Urinary bladder (tissue), 3 donors: ENCODE measurements at regions not wholly inside any gene's neighbourhood (a gene's known extent, or its start where the extent isn't known, plus 50 kb on each side); places are given as distances from the start of the nearest gene placed in this dataset.

ENCODE experiments used
- DNase-seq: peaks from one replicate; pipeline ENCODE4 v3.0.0-alpha.2; 2015; ENCODE audit errors: extremely low spot score
- H3K27ac ChIP-seq: one replicate; pipeline ENCODE4 v1.5.1; 2013; ENCODE audit warnings: low read depth, mild to moderate bottlenecking, moderate library complexity
- H3K36me3 ChIP-seq: one replicate; pipeline ENCODE4 v1.6.1; 2013; ENCODE audit warnings: mild to moderate bottlenecking, moderate library complexity; ENCODE audit not compliant: insufficient read depth
- H3K4me1 ChIP-seq: one replicate; pipeline ENCODE4 v1.6.1; 2013; ENCODE audit warnings: mild to moderate bottlenecking, moderate library complexity; ENCODE audit not compliant: insufficient read depth
- H3K4me3 ChIP-seq: one replicate; pipeline ENCODE4 v1.5.1; 2013; ENCODE audit warnings: low read depth, low read length
- WGBS: extraction: QIAGEN DNeasy Blood & Tissue Kit; methylation state at CpG from one replicate; pipeline ENCODE4 v1.1.7; 2013; 5-methylcytosine and 5-hydroxymethylcytosine counted together
- donor health status: healthy with polysubstance abuse.
- donor health status: healthy.

- no peak for DNase-seq
- Histone ChIP-seq H3K4me3 (no peak overlapping the region), H3K27ac (no peak overlapping the region), H3K36me3 (no peaks in the 10 kb centered on the region), H3K4me1 (no peaks in the 10 kb centered on the region)
- WGBS, result 38% methylated on average over 1 of the region's 1 CpG
Observed at GRCh38 chr5:103840600-103840999, 278.0 kb upstream of the NUDT12 start.

DNA sequence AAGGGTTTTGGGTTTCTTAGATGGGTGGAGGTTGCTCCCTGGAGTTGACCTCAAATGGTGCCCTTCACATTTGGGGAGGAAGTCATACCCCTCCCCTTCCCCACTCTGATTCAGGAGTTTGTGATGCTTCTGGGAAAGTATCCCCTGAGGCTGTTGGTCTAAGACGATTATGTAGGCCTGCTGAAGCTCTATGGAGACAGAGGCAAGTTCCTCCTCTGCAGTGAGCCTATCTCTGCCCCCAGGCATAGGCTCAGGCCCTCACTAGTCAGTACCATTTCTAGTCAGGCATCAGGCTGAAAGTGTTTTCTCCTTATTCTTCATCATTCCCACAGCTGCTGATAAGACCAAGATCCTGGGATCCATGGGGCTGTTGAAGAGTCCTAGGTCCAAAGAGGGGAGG is 271.6 kb upstream of the NUDT12 start:
- no peaks in the 10 kb centered on the region for H3K36me3 ChIP-seq
- WGBS, result 75% methylated on average over 1 of the region's 1 CpG
- no peak for DNase-seq
- no peak overlapping the region for H3K27ac ChIP-seq
- no peaks in the 10 kb centered on the region for H3K4me1 ChIP-seq
- no peak overlapping the region for H3K4me3 ChIP-seq

DNA sequence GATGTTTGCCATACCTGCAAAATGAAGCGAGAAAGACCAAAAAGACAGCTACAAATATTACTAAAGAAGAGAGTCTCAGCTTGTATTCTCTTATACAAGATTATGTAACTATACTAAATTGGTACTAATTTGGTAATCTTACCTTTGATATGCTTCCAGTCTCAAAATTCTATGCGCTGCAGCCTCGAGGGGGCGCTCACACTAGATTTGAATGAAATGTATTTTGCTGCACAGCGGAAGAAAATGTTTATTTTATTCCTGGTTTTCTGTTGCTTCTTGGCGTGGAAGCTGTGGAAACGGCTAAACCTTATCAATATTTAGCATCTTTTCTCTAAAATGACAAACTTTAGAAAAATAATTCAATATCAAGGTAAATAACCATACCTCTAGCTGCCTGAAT is 267.0 kb upstream of the NUDT12 start:
- no peak overlapping the region for H3K27ac ChIP-seq
- H3K36me3 ChIP-seq, result no peaks in the 10 kb centered on the region
- DNase-seq, result no peak
- H3K4me1 ChIP-seq, result no peaks in the 10 kb centered on the region
- no peak overlapping the region for H3K4me3 ChIP-seq
- WGBS, result 59% methylated on average over 7 of the region's 7 CpGs

GRCh38 chr5:103827976-103828375 is 265.4 kb upstream of the NUDT12 start:
- Histone ChIP-seq H3K4me3 (no peak overlapping the region), H3K36me3 (no peaks in the 10 kb centered on the region), H3K4me1 (no peaks in the 10 kb centered on the region), H3K27ac (no peak overlapping the region)
- DNase-seq, result no peak
- 98% methylated on average over 4 of the region's 4 CpGs for WGBS

DNA sequence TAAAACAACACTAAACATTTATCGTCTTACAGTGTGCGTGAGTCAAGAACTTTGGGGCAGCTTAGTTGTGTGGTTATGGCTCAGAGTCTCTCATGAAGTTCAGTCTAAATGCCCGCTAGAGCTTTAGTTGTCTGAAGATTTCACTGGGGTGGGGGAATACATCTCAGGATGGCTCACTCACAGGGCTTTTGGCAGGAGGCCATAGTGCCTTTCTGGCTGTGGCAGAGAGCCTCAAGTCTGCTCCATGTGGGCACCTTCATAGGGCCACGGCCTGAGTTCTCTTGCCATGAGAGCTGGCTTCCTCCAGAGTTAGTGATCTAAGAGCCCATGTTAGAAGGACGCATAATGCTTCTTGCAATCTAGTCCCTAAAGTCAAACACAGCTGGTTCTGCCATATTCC is 258.8 kb upstream of the NUDT12 start:
- DNase-seq, result no peak
- no peak overlapping the region for H3K27ac ChIP-seq
- 93% methylated on average over 5 of the region's 5 CpGs for WGBS
- no peaks in the 10 kb centered on the region for H3K36me3 ChIP-seq
- H3K4me1 ChIP-seq, result no peaks in the 10 kb centered on the region
- no peak overlapping the region for H3K4me3 ChIP-seq

GRCh38 chr5:103808464-103809106 is 246.0 kb upstream of the NUDT12 start:
- H3K27ac ChIP-seq, result no peak overlapping the region
- no peaks in the 10 kb centered on the region for H3K36me3 ChIP-seq
- no peaks in the 10 kb centered on the region for H3K4me1 ChIP-seq
- no peak overlapping the region for H3K4me3 ChIP-seq
- DNase-seq, result no peak
- 36% methylated on average over 3 of the region's 3 CpGs for WGBS

DNA sequence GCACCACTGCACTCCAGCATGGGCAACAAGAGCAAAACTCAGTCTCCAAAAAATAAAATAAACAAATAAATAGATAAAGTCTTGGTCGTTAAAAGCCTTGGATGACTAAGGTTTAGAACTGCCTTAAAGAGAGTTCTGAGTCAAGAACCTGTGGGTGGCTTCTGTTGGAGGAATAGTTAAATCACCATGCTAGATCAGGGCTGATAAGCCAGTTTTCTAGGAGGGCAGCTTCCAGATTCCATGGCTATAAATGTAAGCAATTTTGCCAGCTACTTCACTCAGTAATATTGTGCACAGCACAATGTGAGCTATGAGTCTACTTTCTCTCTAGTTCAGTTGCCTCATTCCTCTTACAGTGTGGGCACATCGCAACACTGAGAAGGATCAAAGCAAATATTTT is 242.1 kb upstream of the NUDT12 start:
- H3K36me3 ChIP-seq, result no peaks in the 10 kb centered on the region
- no peak overlapping the region for H3K4me3 ChIP-seq
- H3K27ac ChIP-seq, result no peak overlapping the region
- no peak for DNase-seq
- 64% methylated on average over 2 of the region's 2 CpGs for WGBS
- no peaks in the 10 kb centered on the region for H3K4me1 ChIP-seq

- no peaks in the 10 kb centered on the region for H3K4me1 ChIP-seq
- no peak overlapping the region for H3K27ac ChIP-seq
- no peaks in the 10 kb centered on the region for H3K36me3 ChIP-seq
- WGBS, result 88% methylated on average over 1 of the region's 1 CpG
- no peak overlapping the region for H3K4me3 ChIP-seq
- DNase-seq, result no peak
Observed at GRCh38 chr5:103801681-103802080, 239.1 kb upstream of the NUDT12 start.

- no peaks in the 10 kb centered on the region for H3K4me1 ChIP-seq
- H3K4me3 ChIP-seq, result no peak overlapping the region
- H3K36me3 ChIP-seq, result no peaks in the 10 kb centered on the region
- 48% methylated on average over 2 of the region's 2 CpGs for WGBS
- DNase-seq, result no peak
- no peak overlapping the region for H3K27ac ChIP-seq
Observed at GRCh38 chr5:103800741-103801495, 238.3 kb upstream of the NUDT12 start.

DNA sequence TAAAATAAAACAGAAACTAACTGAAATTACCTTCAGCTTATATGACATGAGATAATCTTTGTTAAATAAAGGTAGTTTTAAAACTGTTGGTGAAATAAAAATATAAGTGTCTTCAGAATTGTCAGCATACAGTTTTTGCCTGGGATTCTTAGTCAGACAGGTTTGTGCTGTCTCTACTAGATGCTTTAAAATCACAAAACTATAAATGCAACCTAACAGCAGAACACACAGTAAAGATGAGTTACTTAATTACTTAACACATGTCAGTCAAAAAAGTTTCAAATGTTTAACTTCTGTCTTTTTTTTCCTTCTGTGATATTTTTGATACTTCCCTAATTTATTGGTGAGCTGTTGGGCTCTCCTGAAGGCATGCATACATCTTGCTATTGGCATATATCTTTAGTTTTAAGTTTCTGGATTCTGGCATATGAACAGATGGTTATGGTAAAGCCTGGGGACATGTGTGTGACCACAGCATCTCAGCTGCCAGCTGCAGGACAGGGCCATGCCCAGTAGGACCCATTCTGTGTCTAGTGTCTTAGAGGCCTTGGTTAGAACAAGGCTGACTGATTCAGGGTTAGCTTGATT is 231.1 kb upstream of the NUDT12 start:
- H3K4me3 ChIP-seq, result no peak overlapping the region
- no peaks in the 10 kb centered on the region for H3K4me1 ChIP-seq
- H3K27ac ChIP-seq, result no peak overlapping the region
- no peaks in the 10 kb centered on the region for H3K36me3 ChIP-seq
- DNase-seq, result no peak

DNA sequence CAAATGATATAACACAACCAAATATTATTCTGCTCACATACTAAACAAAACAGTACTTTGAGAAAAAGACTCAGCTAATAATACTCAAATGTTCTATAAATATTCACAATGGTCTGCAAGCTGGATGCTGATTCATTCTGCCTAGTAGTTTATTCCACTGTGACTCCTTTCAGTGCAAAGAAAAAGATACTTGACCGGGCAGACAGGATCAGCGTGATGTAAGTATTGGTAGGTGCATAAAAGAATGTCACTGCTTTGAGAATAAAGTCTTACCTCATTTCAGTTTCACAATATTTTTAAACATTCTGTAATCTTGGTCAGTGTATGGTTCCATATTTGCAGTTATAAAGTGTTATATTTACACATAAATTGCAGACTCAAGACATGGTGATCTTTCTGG is 223.0 kb upstream of the NUDT12 start:
- 67% methylated on average over 2 of the region's 2 CpGs for WGBS

DNA sequence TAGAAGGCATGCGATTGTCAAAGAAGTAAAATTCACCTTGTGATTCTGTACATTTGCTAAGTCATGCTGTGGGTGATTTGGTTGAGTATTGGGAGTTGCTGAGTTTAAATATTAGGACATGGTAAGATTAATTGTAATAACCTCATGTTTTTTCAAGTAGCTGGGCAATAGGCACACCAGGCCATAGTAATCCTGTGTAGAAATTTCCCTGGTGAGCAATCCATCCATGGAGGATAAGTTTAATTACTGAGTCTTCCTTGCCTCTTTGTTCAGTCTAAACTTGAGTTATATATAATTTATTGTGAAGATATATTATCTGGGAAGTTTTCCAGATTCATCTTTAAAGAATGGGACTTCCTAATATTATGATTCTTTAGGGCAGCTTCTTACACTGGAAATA is 221.1 kb upstream of the NUDT12 start:
- Histone ChIP-seq H3K4me3 (no peak overlapping the region), H3K4me1 (no peaks in the 10 kb centered on the region), H3K36me3 (no peaks in the 10 kb centered on the region), H3K27ac (no peak overlapping the region)
- WGBS, result 97% methylated on average over 1 of the region's 1 CpG
- DNase-seq, result no peak

More for the DNA sequence above, 223.0 kb upstream of the NUDT12 start:
- H3K4me3 ChIP-seq, result no peak overlapping the region
- H3K27ac ChIP-seq, result no peak overlapping the region
- no peak for DNase-seq
- no peaks in the 10 kb centered on the region for H3K36me3 ChIP-seq
- no peaks in the 10 kb centered on the region for H3K4me1 ChIP-seq

DNA sequence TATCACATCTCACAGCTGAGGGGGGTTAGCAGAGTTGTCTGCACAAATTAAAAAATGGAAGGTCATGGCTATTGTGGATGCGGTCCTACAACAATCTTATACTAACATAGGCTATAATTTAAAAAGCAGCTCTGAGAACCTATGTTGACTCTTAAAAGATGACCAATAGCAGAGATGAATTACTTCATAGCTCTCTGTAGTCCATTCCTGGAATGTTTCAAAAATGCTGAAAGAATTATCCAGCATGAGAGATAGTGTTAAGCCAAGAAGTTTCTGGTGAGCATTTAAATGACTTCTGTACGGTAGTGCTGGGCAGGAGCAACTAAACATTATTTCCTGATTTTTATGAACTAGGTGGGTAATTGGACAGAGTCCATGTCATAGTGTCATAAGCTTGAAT is 218.2 kb upstream of the NUDT12 start:
- 64% methylated on average over 2 of the region's 2 CpGs for WGBS

DNA sequence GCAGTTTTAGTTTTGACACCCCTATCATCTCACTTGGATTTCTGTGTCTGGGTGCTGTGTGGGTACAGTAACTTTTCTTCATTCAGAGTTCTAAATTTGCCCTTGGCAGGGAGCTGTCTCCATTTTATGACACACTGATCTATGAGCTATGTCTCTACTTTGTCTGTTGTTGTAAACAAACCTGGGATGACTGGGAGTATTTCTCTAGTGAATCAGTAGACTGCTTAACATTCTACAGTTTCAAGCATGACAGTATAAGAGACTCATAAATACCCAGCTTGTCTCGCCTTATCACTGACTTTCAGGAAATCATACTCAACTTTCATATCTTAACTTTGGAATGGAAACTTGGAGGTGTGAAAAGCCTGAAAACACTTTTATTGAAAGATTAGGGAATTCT is 212.1 kb upstream of the NUDT12 start:
- 39% methylated on average over 1 of the region's 1 CpG for WGBS
- no peaks in the 10 kb centered on the region for H3K4me1 ChIP-seq
- H3K4me3 ChIP-seq, result no peak overlapping the region
- DNase-seq, result no peak
- H3K27ac ChIP-seq, result no peak overlapping the region
- no peaks in the 10 kb centered on the region for H3K36me3 ChIP-seq

More for the DNA sequence above, 218.2 kb upstream of the NUDT12 start:
- Histone ChIP-seq H3K36me3 (no peaks in the 10 kb centered on the region), H3K4me1 (no peaks in the 10 kb centered on the region), H3K4me3 (no peak overlapping the region), H3K27ac (no peak overlapping the region)
- DNase-seq, result no peak
